Stimulated activated CD8-positive, alpha-beta memory T cell treated with anti-CD3 and anti-CD28 coated beads, Interleukin-4, amount 100 ng/mL, for 4 hours (primary cell): ENCODE measurements at regions not wholly inside any gene's neighbourhood (a gene's known extent, or its start where the extent isn't known, plus 50 kb on each side); places are given as distances from the start of the nearest gene placed in this dataset.
A peak's percentile ranks its signal among the peaks of the same experiment; 100 is the strongest.
"Not testable (repeated sequence)": the region's sequence is repeated elsewhere in the genome, so short reads cannot be mapped to it uniquely, and the experiment has no call there.

Experiments used
- DNase-seq, 2 donors: peaks; one replicate each; pipeline ENCODE4 v3.0.0-alpha.2; 2020; ENCODE audit warnings: low read depth in 2 of 2, low spot score in 1 of 2

DNA sequence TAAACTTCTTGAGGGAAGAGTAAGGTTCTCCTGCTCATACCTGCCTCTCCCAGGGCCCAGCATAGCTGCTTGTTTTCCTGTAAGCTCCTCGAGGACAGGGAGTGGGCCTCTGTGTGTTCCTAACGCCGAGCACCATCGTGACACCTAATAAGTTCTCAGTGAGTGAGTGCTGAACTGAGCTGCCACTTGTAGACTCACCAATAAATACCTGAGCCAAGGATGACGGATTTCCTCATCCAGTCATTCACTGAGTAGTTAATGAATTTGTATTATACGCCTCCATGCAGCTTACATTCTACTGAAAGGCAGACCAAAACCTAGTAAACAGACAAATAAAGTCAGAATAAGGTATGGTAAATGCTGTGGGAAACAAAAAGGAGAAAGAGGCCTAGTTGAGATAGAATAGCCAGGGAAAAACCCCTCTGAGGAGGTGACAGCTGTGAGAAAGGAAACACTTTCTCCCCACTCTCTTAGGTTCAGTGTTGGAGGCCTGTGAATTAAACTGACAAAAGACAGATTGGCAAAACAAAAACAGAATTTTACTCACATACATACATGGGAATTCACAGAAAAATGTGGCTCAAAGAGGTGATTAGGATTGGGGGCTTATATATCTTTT, 138.6 kb downstream of the B3GNT2 start:
- no peak for DNase-seq

- DNase-seq: no peak
Observed at GRCh38 chr2:62334009-62334408, 138.1 kb downstream of the B3GNT2 start.

DNA sequence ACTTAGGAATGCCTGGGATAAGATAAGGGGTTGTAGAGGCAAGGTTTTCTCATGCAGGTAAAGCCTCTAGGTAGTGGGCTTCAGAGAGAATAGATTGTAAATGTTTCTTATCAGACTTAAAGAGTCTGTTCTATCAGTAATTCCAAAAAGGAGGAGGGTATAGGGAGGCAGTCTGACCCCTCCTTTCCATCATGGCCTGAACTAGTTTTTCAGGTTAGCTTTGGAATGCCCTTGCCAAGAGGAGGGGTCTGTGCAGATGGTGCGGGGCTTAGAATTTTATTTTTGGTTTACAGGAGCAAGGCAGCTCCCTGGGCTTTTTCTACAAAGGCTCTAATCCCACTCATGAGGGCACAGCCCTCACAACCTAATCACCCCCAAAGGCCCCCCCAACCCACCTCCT, 135.0 kb downstream of the B3GNT2 start:
- DNase-seq: no peak

DNA sequence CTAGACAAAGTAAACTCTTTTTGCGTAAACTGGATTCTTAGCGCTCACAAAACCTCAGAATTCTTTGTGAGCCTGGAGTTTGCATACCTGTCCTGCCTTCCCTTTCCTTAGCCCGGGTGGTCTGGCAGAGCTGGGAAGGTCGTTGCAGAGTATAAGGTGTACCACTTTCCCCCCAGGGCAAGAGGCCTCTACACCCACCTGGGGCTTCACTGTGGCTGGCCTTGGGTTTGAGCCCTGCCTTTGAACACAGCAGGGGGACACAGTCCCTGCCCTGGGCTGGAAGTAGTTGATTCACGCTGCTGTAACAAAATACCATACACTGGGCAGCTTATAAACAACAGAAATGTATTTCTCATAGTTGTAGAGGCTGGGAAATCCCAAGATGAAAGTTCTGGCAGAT, 133.9 kb downstream of the B3GNT2 start:
- no peak for DNase-seq

GRCh38 chr2:62326735-62327134, 130.8 kb downstream of the B3GNT2 start:
- DNase-seq: no peak

GRCh38 chr2:62325398-62325797, 129.5 kb downstream of the B3GNT2 start:
- DNase-seq: no peak

DNA sequence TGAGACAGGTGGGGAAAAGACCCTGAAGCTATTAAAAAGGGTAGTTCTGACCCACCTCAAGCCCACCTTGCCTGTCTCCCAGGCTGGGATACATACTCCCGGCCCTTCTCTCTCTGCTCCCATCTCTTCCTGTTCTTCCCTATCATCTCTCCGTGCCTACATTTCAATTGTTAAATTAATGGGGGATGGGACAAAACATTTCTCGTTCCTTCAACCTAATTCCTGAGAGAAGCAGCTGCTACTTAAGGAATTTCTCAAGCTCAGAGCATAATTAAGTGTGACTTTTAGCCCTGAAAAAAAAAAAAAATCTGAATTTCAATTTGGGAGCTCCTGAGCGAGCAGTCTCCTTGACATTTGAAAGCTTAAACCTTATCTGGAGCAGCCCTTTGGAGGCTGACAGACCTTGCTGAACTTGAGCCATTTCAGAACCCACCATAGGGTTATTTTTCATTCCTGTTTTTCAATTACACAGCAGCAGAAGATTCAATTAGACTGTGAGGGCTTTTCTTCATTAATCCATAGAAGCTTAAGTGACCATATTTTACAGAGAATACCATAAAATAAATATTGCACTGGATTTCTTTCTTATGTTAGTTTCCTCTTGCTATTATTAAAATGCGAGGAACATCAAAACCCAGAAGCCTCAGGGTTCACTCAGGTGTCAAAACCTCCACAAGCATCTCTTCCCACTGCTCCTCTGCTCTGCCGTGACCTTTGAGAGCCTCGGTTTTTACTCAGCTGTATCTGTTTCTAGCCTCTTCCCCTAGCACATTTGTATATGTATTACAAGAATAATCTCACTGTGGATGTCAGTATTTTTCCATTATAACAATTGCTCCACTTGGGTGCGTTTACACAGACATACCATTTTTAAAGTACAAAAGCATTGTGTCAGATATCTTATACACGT, 125.7 kb downstream of the B3GNT2 start:
- no peak for DNase-seq

DNA sequence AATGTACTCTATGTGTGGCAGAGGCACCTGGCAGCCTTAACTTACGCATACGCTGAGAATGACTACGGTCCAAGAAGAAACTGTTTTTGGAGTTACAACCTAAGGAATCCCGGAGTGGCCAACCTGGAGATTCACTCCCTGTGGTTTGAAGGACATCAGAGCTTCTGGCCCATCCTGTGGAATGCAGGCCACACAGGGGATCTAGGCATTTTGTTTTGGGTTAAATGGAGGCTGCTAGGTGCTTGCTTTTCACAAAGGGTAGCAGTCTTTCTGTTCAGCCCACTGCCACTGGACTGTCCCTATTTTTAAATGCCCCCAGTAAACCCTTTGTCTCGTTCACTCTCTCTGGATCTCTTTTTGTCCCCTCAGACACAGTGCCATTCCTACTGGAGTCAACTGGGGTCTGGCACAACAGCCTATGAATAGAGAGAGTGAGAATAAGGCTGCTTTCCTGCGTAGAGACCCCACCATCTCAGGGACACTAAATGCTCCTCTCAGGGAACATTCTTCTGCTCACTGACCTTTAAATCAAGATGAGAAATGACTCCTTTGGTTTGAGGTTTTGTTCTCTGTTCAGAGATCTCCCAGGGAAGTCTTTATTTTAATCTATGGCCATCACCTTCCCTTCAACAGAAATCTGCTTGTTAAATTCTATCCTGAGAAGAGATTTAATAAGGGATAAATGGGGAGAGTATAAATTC, 124.9 kb downstream of the B3GNT2 start:
- no peak for DNase-seq

GRCh38 chr2:62320137-62320536, 124.2 kb downstream of the B3GNT2 start:
- DNase-seq: not testable (repeated sequence)

DNA sequence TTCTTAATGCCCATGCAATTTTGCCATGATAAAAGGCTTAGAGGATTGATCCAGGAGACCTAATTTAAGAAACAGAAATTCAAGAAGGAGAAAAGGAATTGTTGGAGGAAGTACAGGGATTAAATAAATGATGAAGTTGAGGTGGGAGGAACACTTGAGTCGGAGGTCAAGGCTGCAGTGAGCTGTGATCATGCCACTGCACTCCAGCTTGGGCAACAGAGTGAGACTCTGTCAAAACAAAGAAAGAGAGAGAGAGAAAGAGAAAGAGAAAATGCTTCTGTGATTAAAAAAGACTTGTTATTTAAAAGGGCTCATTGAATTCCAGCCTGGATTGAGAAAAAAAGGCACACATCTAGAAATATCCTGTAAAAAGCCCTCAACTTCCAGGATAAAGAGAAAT, 123.2 kb downstream of the B3GNT2 start:
- no peak for DNase-seq

DNA sequence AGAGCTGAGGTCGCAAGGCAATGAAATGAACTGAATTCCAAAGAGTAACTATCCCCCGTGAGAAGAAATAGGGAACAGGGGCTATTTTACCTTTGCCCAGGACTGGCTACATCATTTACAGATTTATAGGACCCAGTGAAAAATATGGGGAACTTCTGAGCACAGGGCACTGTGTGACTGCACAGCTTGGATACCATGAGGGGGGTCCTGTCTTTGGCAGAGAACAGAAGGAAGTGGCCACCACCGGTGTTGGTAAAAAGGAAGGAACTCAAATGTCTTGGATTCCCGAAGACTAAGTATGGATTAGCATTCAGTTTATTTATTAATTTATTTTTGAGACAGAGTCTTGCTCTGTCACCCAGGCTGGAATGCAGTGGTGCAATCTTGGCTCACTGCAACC, 119.6 kb downstream of the B3GNT2 start:
- DNase-seq: no peak

GRCh38 chr2:62314291-62314690, 118.4 kb downstream of the B3GNT2 start:
- no peak for DNase-seq

DNA sequence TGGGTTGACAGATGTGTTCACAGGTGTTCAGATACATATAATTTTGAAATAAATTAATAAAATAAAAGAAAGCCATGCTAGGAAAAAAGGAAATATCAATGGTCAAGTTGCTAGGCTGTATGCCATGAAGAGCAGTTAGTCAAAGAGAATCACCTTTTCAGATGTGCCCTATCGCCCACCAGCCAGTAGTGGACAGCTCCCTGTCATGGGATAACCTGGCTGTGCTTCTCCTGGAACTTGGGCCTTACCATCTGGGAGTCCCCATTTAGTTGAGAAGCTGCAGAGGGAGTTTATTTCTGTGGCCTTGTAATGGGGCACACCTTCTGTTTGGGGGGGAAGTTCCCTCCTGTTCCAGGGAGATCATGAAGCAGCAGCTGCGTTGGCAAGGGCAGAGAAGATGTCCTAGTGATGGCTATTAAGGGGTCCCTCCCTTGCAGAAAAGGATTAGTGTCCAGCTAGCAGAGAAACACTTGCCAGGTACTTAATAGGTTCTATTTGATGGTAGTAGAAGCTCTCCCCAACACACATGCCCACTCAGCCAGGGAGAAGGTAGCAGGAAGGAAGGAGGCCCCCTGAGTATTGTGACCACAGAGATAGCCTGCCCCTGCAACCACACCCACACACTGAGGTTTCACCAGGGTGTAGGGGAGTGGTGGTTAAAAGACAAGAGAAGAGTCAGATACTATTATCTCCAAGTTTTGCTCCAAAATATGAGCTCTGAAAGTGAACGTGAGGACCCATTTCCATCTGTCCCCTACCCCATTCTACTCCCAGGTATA, 117.7 kb downstream of the B3GNT2 start:
- DNase-seq: no peak

- no peak for DNase-seq
Observed at GRCh38 chr2:62309465-62310091, 113.7 kb downstream of the B3GNT2 start.

DNA sequence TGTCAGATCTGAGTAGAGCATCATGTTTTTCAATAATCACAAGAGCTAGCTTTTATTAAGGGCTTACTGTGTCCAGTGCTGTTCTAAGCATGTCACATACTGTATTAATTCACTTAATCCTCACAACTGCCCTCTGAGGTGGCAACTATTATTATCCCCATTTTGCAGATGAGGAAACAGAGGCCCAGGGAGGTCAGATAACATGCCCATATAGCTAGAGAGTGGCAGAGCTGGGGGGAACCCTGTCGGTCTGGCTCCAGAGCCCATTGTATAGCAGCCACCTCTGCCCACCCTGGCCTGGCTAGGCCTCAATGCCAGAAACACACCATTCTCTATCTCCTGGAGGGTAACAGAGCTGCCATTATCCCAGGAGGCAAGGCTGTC, 113.2 kb downstream of the B3GNT2 start:
- no peak for DNase-seq

DNA sequence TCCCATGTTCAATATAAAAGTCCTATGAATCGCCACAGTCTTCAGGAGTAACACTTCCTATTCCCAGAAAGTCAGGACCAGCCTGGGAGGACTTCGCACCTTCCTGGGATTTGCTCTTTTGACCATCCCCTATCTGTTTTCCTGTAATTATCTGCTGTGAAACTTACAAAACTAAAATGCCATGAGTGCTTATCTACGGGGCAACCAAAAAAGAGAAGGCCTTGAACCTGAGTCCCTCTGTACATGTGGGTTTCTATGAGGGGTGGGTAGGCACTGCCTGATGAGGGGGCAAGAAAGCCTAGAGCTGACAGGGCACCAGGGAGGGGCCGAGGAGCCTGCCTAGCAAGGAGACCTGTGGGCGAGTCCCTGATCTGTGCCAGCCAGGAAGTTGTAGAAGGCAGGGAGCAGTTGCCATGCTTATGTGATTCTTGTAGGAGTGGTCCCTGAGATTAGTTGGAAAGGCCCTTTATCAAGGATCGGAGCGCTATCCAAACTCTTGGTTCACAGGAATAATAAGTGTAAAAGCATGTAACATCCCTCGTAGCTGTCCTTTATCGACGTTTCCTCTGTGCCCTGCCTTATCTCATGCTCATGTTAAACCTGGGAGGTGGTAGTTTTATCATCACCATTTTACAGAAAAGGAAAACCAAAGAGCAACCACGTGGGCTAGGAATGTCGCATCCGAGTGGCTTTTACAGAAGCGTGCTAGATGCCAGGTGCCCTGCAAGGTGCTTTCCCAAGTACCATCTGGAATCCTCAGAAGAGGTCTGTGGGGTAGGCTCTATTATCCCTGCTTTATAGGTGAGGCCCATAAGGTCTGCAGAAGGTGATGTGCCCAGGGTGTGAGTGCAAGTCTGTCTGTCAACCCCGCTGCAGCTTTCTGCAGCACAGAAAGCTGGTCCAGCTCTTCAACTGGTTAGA, 111.8 kb downstream of the B3GNT2 start:
- no peak for DNase-seq

- no peak for DNase-seq
Observed at GRCh38 chr2:62306751-62307468, 111.0 kb downstream of the B3GNT2 start.

- peak; percentile 26 to 71 for DNase-seq
Observed at GRCh38 chr2:62305421-62306176, 109.7 kb downstream of the B3GNT2 start.
